Gastroesophageal sphincter (tissue), 4 donors: ENCODE measurements at regions not wholly inside any gene's neighbourhood (a gene's known extent, or its start where the extent isn't known, plus 50 kb on each side); places are given as distances from the start of the nearest gene placed in this dataset.

Source experiments
- ATAC-seq: fragments of 150-250 bp; one replicate; pipeline ENCODE4 v1.9.1; 2016; ENCODE audit warnings: mild to moderate bottlenecking, moderate library complexity
- H3K27ac ChIP-seq, 4 donors: fragments of 200-600 bp; sonication (generic) in 3 of 4; 1 replicate in 3 of 4; 2 replicates in 1 of 4; pipeline ENCODE4 v1.5.1; 2016 to 2019
- H3K27me3 ChIP-seq: fragments of 200-600 bp; sonication (generic); one replicate; pipeline ENCODE4 v1.5.1; 2019
- H3K36me3 ChIP-seq, 2 donors: fragments of 200-600 bp; sonication (generic); one replicate each; pipeline ENCODE4 v1.5.1; 2019; ENCODE audit warnings: control low read depth in 1 of 2
- H3K4me1 ChIP-seq, 3 donors: fragments of 200-600 bp; sonication (generic); 1 replicate in 2 of 3; 2 replicates in 1 of 3; pipeline ENCODE4 v1.5.1; 2016 to 2019; ENCODE audit warnings: control low read depth in 2 of 3
- H3K4me3 ChIP-seq, 2 donors: fragments of 200-600 bp; sonication (generic); one replicate each; pipeline ENCODE4 v1.5.1; 2019; ENCODE audit warnings: mild to moderate bottlenecking in 1 of 2, moderate library complexity in 1 of 2
- H3K9me3 ChIP-seq, 3 donors: fragments of 200-600 bp; sonication (generic); one replicate each; pipeline ENCODE4 v1.5.1; 2017 to 2019; ENCODE audit warnings: control low read depth in 2 of 3
- EP300 ChIP-seq: sonication (generic); formaldehyde crosslinking; IDR thresholded peaks from one replicate; pipeline ENCODE4 v1.6.1; 2017; ENCODE audit warnings: antibody characterized with exemption, mild to moderate bottlenecking
- POLR2A ChIP-seq, 2 donors: fragments of 450-650 bp; IDR thresholded peaks; one replicate each; pipeline ENCODE4 v1.6.1; 2017; ENCODE audit warnings: antibody characterized with exemption in 2 of 2, mild to moderate bottlenecking in 2 of 2, moderate library complexity in 1 of 2
- POLR2AphosphoS5 ChIP-seq: sonication (generic); formaldehyde crosslinking; IDR thresholded peaks from one replicate; pipeline ENCODE4 v1.6.1; 2017; ENCODE audit warnings: antibody characterized with exemption
- WGBS, 2 donors: methylation state at CpG; one replicate each; pipeline ENCODE4 v1.1.5; 2018; ENCODE audit warnings: low coverage in 1 of 2; 5-methylcytosine and 5-hydroxymethylcytosine counted together
- TF ChIP-seq, protein P1 (sequence below), 4 experiments: fragments of 200-600 bp in 2 of 4; fragments of 450-650 bp in 2 of 4; sonication (generic) in 1 of 4; IDR thresholded peaks; one replicate each; pipeline ENCODE4 v1.5.1; 2017 to 2019; ENCODE audit warnings: antibody characterized with exemption in 4 of 4, mild to moderate bottlenecking in 2 of 4, moderate library complexity in 2 of 4

DNA sequence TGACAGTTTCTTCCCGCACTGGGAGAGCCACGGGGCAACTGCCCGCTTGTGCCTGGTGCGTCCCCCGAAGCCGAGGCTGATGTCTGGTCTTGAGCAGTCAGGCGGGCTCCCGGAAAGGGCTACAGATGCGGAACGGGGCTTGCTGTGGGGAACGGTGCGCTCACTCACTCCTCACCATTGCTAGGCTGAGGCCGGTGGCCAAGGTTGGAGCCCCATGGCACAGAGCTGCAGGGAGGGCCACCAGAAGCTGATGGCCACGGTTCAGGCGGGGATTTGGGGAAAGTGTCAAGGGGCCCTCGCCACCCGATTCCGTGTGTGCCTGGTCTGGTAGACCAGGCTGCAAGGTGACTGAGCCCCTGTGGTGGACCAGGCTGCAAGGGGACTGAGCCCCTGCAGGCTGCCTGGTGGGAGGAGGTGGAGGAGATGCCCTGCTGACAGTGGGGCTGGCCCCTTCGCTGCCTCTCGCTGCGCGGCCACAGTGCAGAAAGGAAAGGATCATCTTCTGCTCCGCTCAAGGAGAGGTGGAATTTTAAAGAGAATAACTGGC, 1315.8 kb downstream of the BRD1 start:
- Histone ChIP-seq H3K27ac (no peak overlapping the region), H3K9me3 (no peaks in the 10 kb centered on the region), H3K4me1 (no peaks in the 10 kb centered on the region), H3K4me3 (no peak overlapping the region), H3K27me3 (peaks cover 22% of the 10 kb centered on the region), H3K36me3 (no peaks in the 10 kb centered on the region)
- ATAC-seq = no peak
- 90 to 100% methylated on average over 1 to 6 of the region's 23 CpGs for WGBS, 2 donors
- TF ChIP-seq EP300 (no peak), POLR2AphosphoS5 (no peak), POLR2A (IDR thresholded peaks at IDR 0.05) (no peak)
- TF ChIP-seq, protein P1, sequence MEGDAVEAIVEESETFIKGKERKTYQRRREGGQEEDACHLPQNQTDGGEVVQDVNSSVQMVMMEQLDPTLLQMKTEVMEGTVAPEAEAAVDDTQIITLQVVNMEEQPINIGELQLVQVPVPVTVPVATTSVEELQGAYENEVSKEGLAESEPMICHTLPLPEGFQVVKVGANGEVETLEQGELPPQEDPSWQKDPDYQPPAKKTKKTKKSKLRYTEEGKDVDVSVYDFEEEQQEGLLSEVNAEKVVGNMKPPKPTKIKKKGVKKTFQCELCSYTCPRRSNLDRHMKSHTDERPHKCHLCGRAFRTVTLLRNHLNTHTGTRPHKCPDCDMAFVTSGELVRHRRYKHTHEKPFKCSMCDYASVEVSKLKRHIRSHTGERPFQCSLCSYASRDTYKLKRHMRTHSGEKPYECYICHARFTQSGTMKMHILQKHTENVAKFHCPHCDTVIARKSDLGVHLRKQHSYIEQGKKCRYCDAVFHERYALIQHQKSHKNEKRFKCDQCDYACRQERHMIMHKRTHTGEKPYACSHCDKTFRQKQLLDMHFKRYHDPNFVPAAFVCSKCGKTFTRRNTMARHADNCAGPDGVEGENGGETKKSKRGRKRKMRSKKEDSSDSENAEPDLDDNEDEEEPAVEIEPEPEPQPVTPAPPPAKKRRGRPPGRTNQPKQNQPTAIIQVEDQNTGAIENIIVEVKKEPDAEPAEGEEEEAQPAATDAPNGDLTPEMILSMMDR (IDR thresholded peaks at IDR 0.05) = no peak

DNA sequence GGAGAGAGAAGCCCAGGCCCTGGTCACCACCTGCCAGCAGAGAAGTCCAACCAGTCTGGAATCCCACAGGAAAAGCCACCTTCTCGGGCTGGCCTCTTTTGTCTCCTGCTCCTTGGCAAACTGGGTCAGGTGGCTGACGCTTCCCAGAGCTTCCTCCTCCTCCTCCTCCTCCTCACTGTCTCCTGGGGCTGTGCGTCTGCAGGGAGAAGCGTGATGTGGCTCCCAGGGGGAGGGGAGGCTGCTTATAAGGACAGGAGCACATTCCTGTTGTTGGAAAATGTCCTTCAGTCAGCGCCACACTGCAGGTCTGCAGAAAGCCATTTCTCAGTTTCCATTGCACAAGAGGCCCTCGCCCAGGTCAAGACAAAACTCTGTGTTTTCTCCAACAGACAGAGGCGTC, 1316.5 kb downstream of the BRD1 start:
- no peak overlapping the region for H3K4me3 ChIP-seq
- no peaks in the 10 kb centered on the region for H3K9me3 ChIP-seq
- H3K27me3 ChIP-seq = peaks cover 24% of the 10 kb centered on the region
- H3K36me3 ChIP-seq = no peaks in the 10 kb centered on the region
- no peak for ATAC-seq
- H3K27ac ChIP-seq = no peak overlapping the region
- WGBS, 2 donors = 50% methylated on average over 1 of the region's 7 CpGs; no CpG with 5 or more reads in 1 of the 2 donors
- TF ChIP-seq, protein P1 (IDR thresholded peaks at IDR 0.05) = no peak
- no peak for TF ChIP-seq POLR2AphosphoS5
- H3K4me1 ChIP-seq = no peaks in the 10 kb centered on the region

DNA sequence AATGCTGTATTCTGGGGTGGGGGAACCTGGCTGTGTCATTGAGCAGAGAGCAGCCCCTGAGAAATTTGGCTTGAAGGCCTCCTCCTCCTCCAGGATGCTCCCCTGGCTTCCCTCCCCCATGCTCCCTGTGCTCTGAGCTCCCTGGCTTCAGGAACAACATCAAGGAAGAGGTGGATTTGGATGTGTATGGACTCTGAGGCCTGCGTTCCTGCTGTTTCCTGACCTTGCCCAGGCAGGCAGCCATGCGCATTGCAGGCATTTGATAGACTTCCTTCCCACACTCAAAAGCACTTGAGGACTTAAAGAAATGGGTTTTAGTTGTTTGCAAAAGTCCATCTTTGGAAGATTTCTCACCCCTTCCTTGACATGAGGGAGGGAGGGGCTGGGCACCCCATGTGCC, 1317.1 kb downstream of the BRD1 start:
- Histone ChIP-seq H3K36me3 (no peaks in the 10 kb centered on the region), H3K9me3 (no peaks in the 10 kb centered on the region), H3K27ac (no peak overlapping the region), H3K27me3 (peaks cover 29% of the 10 kb centered on the region), H3K4me1 (no peaks in the 10 kb centered on the region), H3K4me3 (no peak overlapping the region)
- ATAC-seq = no peak
- TF ChIP-seq POLR2A (IDR thresholded peaks at IDR 0.05) (no peak), EP300 (no peak), POLR2AphosphoS5 (no peak)
- TF ChIP-seq, protein P1 (IDR thresholded peaks at IDR 0.05) = no peak
- WGBS, 2 donors = 52 to 83% methylated on average over 2 of the region's 2 CpGs

DNA sequence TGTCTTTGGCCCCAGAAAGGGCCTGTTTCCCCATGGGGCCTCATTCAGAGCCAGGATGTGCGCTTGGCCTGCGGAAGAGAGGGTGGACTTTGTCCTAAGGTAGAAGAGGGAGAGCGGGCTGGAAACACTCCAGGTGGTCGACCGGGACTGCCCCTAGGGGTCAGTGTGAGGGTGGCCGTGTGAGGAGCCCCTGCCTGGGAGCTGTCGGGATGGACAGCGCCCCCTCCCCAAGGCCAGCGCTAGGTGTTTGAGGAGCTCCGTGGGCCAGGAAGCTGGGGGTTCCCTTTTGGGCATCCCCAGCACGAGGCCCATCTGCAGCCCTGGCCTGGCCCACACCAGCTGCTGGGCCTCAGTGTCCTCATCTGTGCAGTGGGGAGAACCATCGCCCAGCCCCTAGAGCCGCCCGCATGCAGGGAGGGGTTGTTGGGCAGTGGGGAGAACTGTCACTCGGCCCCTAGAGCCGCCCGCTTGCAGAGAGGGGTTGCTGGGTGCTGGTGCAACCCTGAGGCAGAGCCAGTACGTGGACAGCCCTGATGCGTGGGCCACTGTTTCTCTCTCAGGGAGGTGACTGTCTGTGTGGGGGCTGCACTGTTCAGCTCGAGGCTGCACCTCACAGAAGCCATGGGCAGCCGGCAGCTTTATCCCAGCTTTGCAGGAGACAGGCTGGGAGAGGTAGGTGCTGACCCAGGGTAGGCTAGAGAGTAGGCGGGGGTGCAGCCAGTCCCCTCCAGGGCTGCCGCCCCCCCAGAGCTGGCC, 1319.9 kb downstream of the BRD1 start:
- no peaks in the 10 kb centered on the region for H3K4me1 ChIP-seq
- H3K9me3 ChIP-seq = no peaks in the 10 kb centered on the region
- H3K4me3 ChIP-seq = no peak overlapping the region
- no peak overlapping the region for H3K27ac ChIP-seq
- WGBS, 2 donors = 33% methylated on average over 3 to 5 of the region's 23 CpGs
- peaks cover 57% of the 10 kb centered on the region for H3K27me3 ChIP-seq
- no peaks in the 10 kb centered on the region for H3K36me3 ChIP-seq
- TF ChIP-seq, protein P1 (IDR thresholded peaks at IDR 0.05) = no peak
- TF ChIP-seq POLR2AphosphoS5 (no peak), POLR2A (IDR thresholded peaks at IDR 0.05) (no peak), EP300 (no peak)
- no peak for ATAC-seq

DNA sequence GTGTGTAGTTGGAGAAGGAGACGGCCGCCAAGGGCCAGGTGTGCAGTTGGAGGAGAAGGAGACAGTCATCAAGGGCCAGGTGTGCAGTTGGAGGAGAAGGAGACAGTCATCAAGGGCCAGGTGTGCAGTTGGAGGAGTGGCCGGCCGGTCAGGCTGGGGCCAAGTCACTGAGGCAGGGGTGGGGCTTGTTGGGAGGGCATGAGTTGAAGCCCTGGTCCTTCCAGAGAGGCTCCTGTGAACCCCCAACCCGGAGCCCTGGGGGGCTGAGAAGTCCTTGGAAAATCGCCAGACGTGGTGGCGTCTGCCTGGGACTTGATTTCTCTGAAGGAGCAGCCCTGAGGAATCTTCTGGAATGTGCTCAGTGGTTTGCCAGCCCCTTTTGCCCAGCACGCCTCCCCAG, 1320.5 kb downstream of the BRD1 start:
- 80 to 88% methylated on average over 2 to 6 of the region's 9 CpGs for WGBS, 2 donors
- ATAC-seq = no peak
- no peaks in the 10 kb centered on the region for H3K36me3 ChIP-seq

More for the DNA sequence above, 1320.5 kb downstream of the BRD1 start:
- H3K4me1 ChIP-seq = no peaks in the 10 kb centered on the region
- no peaks in the 10 kb centered on the region for H3K9me3 ChIP-seq
- TF ChIP-seq, protein P1 (IDR thresholded peaks at IDR 0.05) = no peak
- TF ChIP-seq EP300 (no peak), POLR2AphosphoS5 (no peak), POLR2A (IDR thresholded peaks at IDR 0.05) (no peak)
- H3K27ac ChIP-seq = no peak overlapping the region
- peaks cover 57% of the 10 kb centered on the region for H3K27me3 ChIP-seq
- no peak overlapping the region for H3K4me3 ChIP-seq
